WTC11 (cell line): ENCODE measurements at regions not wholly inside any gene's neighbourhood (a gene's known extent, or its start where the extent isn't known, plus 50 kb on each side); places are given as distances from the start of the nearest gene placed in this dataset.

ENCODE experiments used
- ATAC-seq: fragments of 200-7000 bp; cut with Tn5 transposase; 2 replicates; pipeline ENCODE4 v1.10.0; 2021; ENCODE audit warnings: mild to moderate bottlenecking, moderate library complexity
- CTCF ChIA-PET: fragments of 300-600 bp; sonication (Branson Sonifier 250); formaldehyde crosslinking; loops from one replicate; lab custom pipeline; 2021; ENCODE audit warnings: antibody characterized with exemption; lab: Charles Lee
- POLR2A ChIA-PET: fragments of 350-600 bp; sonication (Branson Sonifier 250); formaldehyde crosslinking; loops from one replicate; lab custom pipeline; 2021; ENCODE audit warnings: antibody characterized with exemption; lab: Charles Lee
- DNase-seq: peaks from one replicate; pipeline ENCODE4 v3.0.0; 2021; ENCODE audit warnings: low spot score
- H3K27ac Mint-ChIP-seq: 2 replicates; pipeline ENCODE4 v1.8.0; 2021; ENCODE audit warnings: mixed read lengths
- H3K27me3 Mint-ChIP-seq: 2 replicates; pipeline ENCODE4 v1.8.0; 2021; ENCODE audit warnings: low read depth, mild to moderate bottlenecking, moderate library complexity, mixed read lengths
- H3K36me3 Mint-ChIP-seq: 2 replicates; pipeline ENCODE4 v1.8.0; 2021; ENCODE audit warnings: mixed read lengths
- H3K4me1 Mint-ChIP-seq: 2 replicates; pipeline ENCODE4 v1.8.0; 2022; ENCODE audit warnings: mixed read lengths
- H3K4me3 Mint-ChIP-seq: 2 replicates; pipeline ENCODE4 v1.8.0; 2021; ENCODE audit warnings: mild to moderate bottlenecking, moderate library complexity, mixed read lengths
- H3K9me3 Mint-ChIP-seq: 2 replicates; pipeline ENCODE4 v1.8.0; 2021; ENCODE audit warnings: mixed read lengths
- CREB1 ChIP-seq: sonication (generic); formaldehyde crosslinking; IDR thresholded peaks from 2 replicates; pipeline ENCODE4 v1.8.0; 2023; ENCODE audit warnings: mild to moderate bottlenecking, missing genetic modification reagents
- ETV6 ChIP-seq: sonication (generic); formaldehyde crosslinking; IDR thresholded peaks from 2 replicates; pipeline ENCODE4 v1.8.1; 2022; ENCODE audit warnings: mild to moderate bottlenecking, missing genetic modification reagents
- FOXP1 ChIP-seq: sonication (generic); formaldehyde crosslinking; IDR thresholded peaks from 2 replicates; pipeline ENCODE4 v1.8.0; 2022; ENCODE audit warnings: missing genetic modification reagents, mild to moderate bottlenecking, moderate library complexity, borderline replicate concordance
- OVOL2 ChIP-seq: fragments of 250-450 bp; sonication (Bioruptor Pico); IDR thresholded peaks from 2 replicates; pipeline ENCODE4 v1.9.0; 2021; ENCODE audit warnings: mild to moderate bottlenecking, borderline replicate concordance
- SMAD3 ChIP-seq: sonication (generic); formaldehyde crosslinking; IDR thresholded peaks from 2 replicates; pipeline ENCODE4 v1.8.0; 2022; ENCODE audit warnings: missing genetic modification reagents, mild to moderate bottlenecking, borderline replicate concordance
- TF ChIP-seq, protein P1 (sequence below): sonication (generic); formaldehyde crosslinking; IDR thresholded peaks from 2 replicates; pipeline ENCODE4 v1.8.1; 2023; ENCODE audit warnings: mild to moderate bottlenecking, missing genetic modification reagents, borderline replicate concordance
- TF ChIP-seq, protein P2 (sequence below): sonication (generic); formaldehyde crosslinking; IDR thresholded peaks from 2 replicates; pipeline ENCODE4 v1.8.0; 2023; ENCODE audit warnings: mild to moderate bottlenecking, missing genetic modification reagents
- TF ChIP-seq, protein P3 (sequence below): sonication (generic); formaldehyde crosslinking; IDR thresholded peaks from 2 replicates; pipeline ENCODE4 v1.8.1; 2023; ENCODE audit warnings: mild to moderate bottlenecking, missing genetic modification reagents
- TF ChIP-seq, protein P4 (sequence below): fragments of 250-450 bp; sonication (Bioruptor Pico); IDR thresholded peaks from 2 replicates; pipeline ENCODE4 v1.9.0; 2021; ENCODE audit warnings: moderate library complexity, mild to moderate bottlenecking, inconsistent platforms, borderline replicate concordance
- TF ChIP-seq, protein P5 (sequence below): fragments of 250-450 bp; sonication (Bioruptor Pico); conservative IDR thresholded peaks from 2 replicates; pipeline ENCODE4 v1.9.0; 2021; ENCODE audit warnings: mild to moderate bottlenecking
- TF ChIP-seq, protein P6 (sequence below): sonication (generic); formaldehyde crosslinking; IDR thresholded peaks from 2 replicates; pipeline ENCODE4 v1.8.0; 2022; ENCODE audit warnings: missing genetic modification reagents

DNA sequence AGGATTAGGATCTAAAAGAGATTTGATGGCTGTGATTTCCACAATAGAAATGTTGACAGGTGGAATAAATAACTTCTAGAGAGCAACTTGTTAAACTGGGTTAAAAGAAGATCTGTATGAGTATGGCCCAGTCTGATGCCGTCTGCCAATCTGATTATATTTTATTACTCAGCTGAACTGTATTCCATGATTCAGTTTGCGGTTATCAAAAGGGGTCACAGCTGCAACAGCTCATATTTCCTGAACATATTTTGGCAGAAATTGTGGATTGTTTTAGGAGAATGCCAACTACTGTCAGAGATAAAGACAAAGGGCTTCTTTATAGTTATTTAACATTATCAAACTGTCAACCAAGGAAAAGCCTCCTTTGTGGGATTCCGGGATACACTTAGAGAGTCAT, 244.8 kb upstream of the MINDY3 start:
- POLR2A ChIA-PET = no interaction called here
- no peak overlapping the region for H3K27ac Mint-ChIP-seq
- no peaks in the 10 kb centered on the region for H3K36me3 Mint-ChIP-seq
- CTCF ChIA-PET = no interaction called here
- TF ChIP-seq, protein P1, sequence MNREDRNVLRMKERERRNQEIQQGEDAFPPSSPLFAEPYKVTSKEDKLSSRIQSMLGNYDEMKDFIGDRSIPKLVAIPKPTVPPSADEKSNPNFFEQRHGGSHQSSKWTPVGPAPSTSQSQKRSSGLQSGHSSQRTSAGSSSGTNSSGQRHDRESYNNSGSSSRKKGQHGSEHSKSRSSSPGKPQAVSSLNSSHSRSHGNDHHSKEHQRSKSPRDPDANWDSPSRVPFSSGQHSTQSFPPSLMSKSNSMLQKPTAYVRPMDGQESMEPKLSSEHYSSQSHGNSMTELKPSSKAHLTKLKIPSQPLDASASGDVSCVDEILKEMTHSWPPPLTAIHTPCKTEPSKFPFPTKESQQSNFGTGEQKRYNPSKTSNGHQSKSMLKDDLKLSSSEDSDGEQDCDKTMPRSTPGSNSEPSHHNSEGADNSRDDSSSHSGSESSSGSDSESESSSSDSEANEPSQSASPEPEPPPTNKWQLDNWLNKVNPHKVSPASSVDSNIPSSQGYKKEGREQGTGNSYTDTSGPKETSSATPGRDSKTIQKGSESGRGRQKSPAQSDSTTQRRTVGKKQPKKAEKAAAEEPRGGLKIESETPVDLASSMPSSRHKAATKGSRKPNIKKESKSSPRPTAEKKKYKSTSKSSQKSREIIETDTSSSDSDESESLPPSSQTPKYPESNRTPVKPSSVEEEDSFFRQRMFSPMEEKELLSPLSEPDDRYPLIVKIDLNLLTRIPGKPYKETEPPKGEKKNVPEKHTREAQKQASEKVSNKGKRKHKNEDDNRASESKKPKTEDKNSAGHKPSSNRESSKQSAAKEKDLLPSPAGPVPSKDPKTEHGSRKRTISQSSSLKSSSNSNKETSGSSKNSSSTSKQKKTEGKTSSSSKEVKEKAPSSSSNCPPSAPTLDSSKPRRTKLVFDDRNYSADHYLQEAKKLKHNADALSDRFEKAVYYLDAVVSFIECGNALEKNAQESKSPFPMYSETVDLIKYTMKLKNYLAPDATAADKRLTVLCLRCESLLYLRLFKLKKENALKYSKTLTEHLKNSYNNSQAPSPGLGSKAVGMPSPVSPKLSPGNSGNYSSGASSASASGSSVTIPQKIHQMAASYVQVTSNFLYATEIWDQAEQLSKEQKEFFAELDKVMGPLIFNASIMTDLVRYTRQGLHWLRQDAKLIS = no peak
- TF ChIP-seq OVOL2 = no peak
- TF ChIP-seq FOXP1 = no peak
- TF ChIP-seq, protein P2, sequence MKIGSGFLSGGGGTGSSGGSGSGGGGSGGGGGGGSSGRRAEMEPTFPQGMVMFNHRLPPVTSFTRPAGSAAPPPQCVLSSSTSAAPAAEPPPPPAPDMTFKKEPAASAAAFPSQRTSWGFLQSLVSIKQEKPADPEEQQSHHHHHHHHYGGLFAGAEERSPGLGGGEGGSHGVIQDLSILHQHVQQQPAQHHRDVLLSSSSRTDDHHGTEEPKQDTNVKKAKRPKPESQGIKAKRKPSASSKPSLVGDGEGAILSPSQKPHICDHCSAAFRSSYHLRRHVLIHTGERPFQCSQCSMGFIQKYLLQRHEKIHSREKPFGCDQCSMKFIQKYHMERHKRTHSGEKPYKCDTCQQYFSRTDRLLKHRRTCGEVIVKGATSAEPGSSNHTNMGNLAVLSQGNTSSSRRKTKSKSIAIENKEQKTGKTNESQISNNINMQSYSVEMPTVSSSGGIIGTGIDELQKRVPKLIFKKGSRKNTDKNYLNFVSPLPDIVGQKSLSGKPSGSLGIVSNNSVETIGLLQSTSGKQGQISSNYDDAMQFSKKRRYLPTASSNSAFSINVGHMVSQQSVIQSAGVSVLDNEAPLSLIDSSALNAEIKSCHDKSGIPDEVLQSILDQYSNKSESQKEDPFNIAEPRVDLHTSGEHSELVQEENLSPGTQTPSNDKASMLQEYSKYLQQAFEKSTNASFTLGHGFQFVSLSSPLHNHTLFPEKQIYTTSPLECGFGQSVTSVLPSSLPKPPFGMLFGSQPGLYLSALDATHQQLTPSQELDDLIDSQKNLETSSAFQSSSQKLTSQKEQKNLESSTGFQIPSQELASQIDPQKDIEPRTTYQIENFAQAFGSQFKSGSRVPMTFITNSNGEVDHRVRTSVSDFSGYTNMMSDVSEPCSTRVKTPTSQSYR (CRISPR knock-in tag) = no peak
- TF ChIP-seq CREB1 (CRISPR knock-in tag) = no peak
- TF ChIP-seq, protein P3, sequence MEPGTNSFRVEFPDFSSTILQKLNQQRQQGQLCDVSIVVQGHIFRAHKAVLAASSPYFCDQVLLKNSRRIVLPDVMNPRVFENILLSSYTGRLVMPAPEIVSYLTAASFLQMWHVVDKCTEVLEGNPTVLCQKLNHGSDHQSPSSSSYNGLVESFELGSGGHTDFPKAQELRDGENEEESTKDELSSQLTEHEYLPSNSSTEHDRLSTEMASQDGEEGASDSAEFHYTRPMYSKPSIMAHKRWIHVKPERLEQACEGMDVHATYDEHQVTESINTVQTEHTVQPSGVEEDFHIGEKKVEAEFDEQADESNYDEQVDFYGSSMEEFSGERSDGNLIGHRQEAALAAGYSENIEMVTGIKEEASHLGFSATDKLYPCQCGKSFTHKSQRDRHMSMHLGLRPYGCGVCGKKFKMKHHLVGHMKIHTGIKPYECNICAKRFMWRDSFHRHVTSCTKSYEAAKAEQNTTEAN = no peak
- TF ChIP-seq, protein P4, sequence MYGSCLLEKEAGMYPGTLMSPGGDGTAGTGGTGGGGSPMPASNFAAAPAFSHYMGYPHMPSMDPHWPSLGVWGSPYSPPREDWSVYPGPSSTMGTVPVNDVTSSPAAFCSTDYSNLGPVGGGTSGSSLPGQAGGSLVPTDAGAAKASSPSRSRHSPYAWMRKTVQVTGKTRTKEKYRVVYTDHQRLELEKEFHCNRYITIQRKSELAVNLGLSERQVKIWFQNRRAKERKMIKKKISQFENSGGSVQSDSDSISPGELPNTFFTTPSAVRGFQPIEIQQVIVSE (CRISPR knock-in tag) = no peak
- TF ChIP-seq, protein P5, sequence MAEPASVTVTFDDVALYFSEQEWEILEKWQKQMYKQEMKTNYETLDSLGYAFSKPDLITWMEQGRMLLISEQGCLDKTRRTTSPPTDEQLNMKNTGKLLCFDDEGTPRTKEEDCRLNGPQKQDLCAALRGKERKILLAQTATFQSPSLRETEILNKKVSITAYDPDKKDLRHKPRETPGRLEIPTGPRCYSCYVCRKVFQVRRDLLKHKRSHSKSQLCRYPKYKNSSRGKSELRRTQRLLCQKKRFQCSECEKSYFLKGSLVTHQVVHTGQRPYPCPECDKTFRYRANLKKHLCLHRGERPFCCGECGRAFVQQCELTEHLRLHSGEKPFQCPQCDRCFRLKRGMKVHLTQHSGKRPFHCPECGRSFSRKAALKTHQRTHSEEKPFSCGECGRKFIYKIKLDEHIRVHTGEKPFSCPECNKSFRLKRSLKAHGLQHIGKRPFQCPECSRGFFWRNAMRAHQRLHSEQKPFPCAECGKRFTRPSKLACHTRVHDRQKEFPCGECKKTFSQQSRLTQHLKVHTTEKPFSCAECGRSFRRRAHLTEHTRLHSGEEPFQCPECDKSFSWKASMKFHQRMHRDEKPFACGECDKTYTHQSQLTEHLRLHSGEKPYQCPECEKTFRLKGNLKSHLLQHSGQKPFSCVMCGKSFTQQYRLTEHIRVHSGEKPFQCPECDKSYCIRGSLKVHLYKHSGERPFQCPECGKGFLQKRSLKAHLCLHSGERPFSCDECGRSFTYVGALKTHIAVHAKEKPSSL = no peak
- TF ChIP-seq, protein P6, sequence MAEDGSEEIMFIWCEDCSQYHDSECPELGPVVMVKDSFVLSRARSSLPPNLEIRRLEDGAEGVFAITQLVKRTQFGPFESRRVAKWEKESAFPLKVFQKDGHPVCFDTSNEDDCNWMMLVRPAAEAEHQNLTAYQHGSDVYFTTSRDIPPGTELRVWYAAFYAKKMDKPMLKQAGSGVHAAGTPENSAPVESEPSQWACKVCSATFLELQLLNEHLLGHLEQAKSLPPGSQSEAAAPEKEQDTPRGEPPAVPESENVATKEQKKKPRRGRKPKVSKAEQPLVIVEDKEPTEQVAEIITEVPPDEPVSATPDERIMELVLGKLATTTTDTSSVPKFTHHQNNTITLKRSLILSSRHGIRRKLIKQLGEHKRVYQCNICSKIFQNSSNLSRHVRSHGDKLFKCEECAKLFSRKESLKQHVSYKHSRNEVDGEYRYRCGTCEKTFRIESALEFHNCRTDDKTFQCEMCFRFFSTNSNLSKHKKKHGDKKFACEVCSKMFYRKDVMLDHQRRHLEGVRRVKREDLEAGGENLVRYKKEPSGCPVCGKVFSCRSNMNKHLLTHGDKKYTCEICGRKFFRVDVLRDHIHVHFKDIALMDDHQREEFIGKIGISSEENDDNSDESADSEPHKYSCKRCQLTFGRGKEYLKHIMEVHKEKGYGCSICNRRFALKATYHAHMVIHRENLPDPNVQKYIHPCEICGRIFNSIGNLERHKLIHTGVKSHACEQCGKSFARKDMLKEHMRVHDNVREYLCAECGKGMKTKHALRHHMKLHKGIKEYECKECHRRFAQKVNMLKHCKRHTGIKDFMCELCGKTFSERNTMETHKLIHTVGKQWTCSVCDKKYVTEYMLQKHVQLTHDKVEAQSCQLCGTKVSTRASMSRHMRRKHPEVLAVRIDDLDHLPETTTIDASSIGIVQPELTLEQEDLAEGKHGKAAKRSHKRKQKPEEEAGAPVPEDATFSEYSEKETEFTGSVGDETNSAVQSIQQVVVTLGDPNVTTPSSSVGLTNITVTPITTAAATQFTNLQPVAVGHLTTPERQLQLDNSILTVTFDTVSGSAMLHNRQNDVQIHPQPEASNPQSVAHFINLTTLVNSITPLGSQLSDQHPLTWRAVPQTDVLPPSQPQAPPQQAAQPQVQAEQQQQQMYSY (CRISPR knock-in tag) = no peak
- TF ChIP-seq ETV6 (CRISPR knock-in tag) = no peak
- no peak for TF ChIP-seq SMAD3
- ATAC-seq (no peak), DNase-seq (no peak)
- H3K4me1 Mint-ChIP-seq = peaks cover 7% of the 10 kb centered on the region; the same call in 1 of the 2 replicates
- H3K9me3 Mint-ChIP-seq = peaks cover under 1% of the 10 kb centered on the region; the same call in 1 of the 2 replicates
- H3K4me3 Mint-ChIP-seq = no peak overlapping the region
- no peaks in the 10 kb centered on the region for H3K27me3 Mint-ChIP-seq
